Mesenchymal stem cell (in vitro differentiated cells and primary cell): ENCODE measurements at regions not wholly inside any gene's neighbourhood (a gene's known extent, or its start where the extent isn't known, plus 50 kb on each side); places are given as distances from the start of the nearest gene placed in this dataset.

Source experiments
- DNase-seq: peaks from one replicate; pipeline ENCODE4 v3.0.0-alpha.2; 2013
- H2AFZ ChIP-seq: one replicate; pipeline ENCODE4 v1.6.1; 2013; ENCODE audit warnings: low read depth, mild to moderate bottlenecking, control low read depth, inconsistent platforms, low read length, moderate library complexity
- H2AK5ac ChIP-seq: 2 replicates; pipeline ENCODE4 v1.6.1; 2013; ENCODE audit warnings: low read length, moderate library complexity, mild to moderate bottlenecking, inconsistent platforms; ENCODE audit not compliant: severe bottlenecking
- H2BK120ac ChIP-seq: one replicate; pipeline ENCODE4 v1.6.1; 2013; ENCODE audit warnings: low read depth, mild to moderate bottlenecking, inconsistent platforms, low read length, moderate library complexity
- H2BK12ac ChIP-seq, 2 experiments: one replicate each; pipeline ENCODE4 v1.6.1; 2013; ENCODE audit warnings: inconsistent platforms in 2 of 2, low read length in 2 of 2, mild to moderate bottlenecking in 2 of 2, moderate library complexity in 2 of 2, control low read depth in 1 of 2
- H2BK15ac ChIP-seq: one replicate; pipeline ENCODE4 v1.6.1; 2013; ENCODE audit warnings: mild to moderate bottlenecking, low read depth, inconsistent platforms; ENCODE audit not compliant: poor library complexity, severe bottlenecking
- H2BK5ac ChIP-seq: 2 replicates; pipeline ENCODE4 v1.6.1; 2013; ENCODE audit warnings: low read depth, mild to moderate bottlenecking, low read length, control low read depth, inconsistent platforms; ENCODE audit not compliant: poor library complexity, severe bottlenecking
- H3K14ac ChIP-seq, 2 experiments: one replicate each; pipeline ENCODE4 v1.6.1; 2013; ENCODE audit warnings: inconsistent platforms in 2 of 2, low read length in 2 of 2, control low read depth in 1 of 2, mild to moderate bottlenecking in 1 of 2, moderate library complexity in 1 of 2
- H3K18ac ChIP-seq, 2 experiments: one replicate each; pipeline ENCODE4 v1.6.1; 2013; ENCODE audit warnings: inconsistent platforms in 2 of 2, low read length in 2 of 2, control low read depth in 1 of 2, low read depth in 1 of 2, mild to moderate bottlenecking in 1 of 2
- H3K23ac ChIP-seq, 2 experiments: one replicate each; pipeline ENCODE4 v1.6.1; 2013; ENCODE audit warnings: inconsistent platforms in 2 of 2, low read length in 2 of 2, mild to moderate bottlenecking in 2 of 2, moderate library complexity in 2 of 2, control low read depth in 1 of 2
- H3K27ac ChIP-seq: 2 replicates; pipeline ENCODE4 v1.5.1; 2013; ENCODE audit warnings: mild to moderate bottlenecking, moderate library complexity, low read length, control low read depth, inconsistent platforms; ENCODE audit not compliant: poor library complexity, severe bottlenecking
- H3K27me3 ChIP-seq, 2 experiments: 2 replicates each; pipeline versions ENCODE4 v1.6.1 to v1.7.0; 2013; ENCODE audit warnings: low read length in 2 of 2, mild to moderate bottlenecking in 2 of 2, moderate library complexity in 2 of 2, control low read depth in 1 of 2, inconsistent platforms in 1 of 2; ENCODE audit not compliant: control insufficient read depth in 1 of 2, insufficient read depth in 1 of 2
- H3K36me3 ChIP-seq, 2 experiments: 2 replicates each; pipeline versions ENCODE4 v1.6.1 to v1.7.0; 2013; ENCODE audit warnings: low read length in 2 of 2, control low read depth in 1 of 2, inconsistent platforms in 1 of 2, low read depth in 1 of 2, mild to moderate bottlenecking in 1 of 2; ENCODE audit not compliant: insufficient read depth in 2 of 2, control insufficient read depth in 1 of 2
- H3K4ac ChIP-seq, 2 experiments: one replicate each; pipeline ENCODE4 v1.6.1; 2013; ENCODE audit warnings: inconsistent platforms in 2 of 2, low read length in 2 of 2, mild to moderate bottlenecking in 2 of 2, moderate library complexity in 2 of 2, control low read depth in 1 of 2, low read depth in 1 of 2
- H3K4me1 ChIP-seq: 2 replicates; pipeline ENCODE4 v1.6.1; 2013; ENCODE audit warnings: low read depth, low read length, control low read depth; ENCODE audit not compliant: control insufficient read depth, insufficient read depth
- H3K4me2 ChIP-seq: 2 replicates; pipeline ENCODE4 v1.6.1; 2013; ENCODE audit warnings: low read length, mild to moderate bottlenecking, inconsistent platforms; ENCODE audit not compliant: poor library complexity, severe bottlenecking
- H3K4me3 ChIP-seq, 2 experiments: 2 replicates each; pipeline versions ENCODE4 v1.5.1 to v1.7.0; 2013; ENCODE audit warnings: low read length in 2 of 2, mild to moderate bottlenecking in 2 of 2, control low read depth in 1 of 2, low read depth in 1 of 2; ENCODE audit not compliant: insufficient read depth in 1 of 2
- H3K79me1 ChIP-seq: replicated peaks from 2 replicates; pipeline ENCODE4 v1.6.1; 2013; ENCODE audit warnings: mild to moderate bottlenecking, control low read depth, low read length, inconsistent platforms; ENCODE audit not compliant: poor library complexity, severe bottlenecking
- H3K9ac ChIP-seq: 2 replicates; pipeline ENCODE4 v1.7.0; 2013; ENCODE audit warnings: mild to moderate bottlenecking, low read length, moderate library complexity
- H3K9me3 ChIP-seq: 2 replicates; pipeline ENCODE4 v1.7.0; 2013; ENCODE audit warnings: mild to moderate bottlenecking, low read length; ENCODE audit not compliant: control insufficient read depth
- H4K8ac ChIP-seq: one replicate; pipeline ENCODE4 v1.6.1; 2013; ENCODE audit warnings: inconsistent platforms, mild to moderate bottlenecking, low read length, moderate library complexity
- H4K91ac ChIP-seq: one replicate; pipeline ENCODE4 v1.6.1; 2013; ENCODE audit warnings: mild to moderate bottlenecking, low read length, inconsistent platforms
- WGBS: methylation state at CpG from one replicate; pipeline ENCODE4 v1.1.7; 2013; ENCODE audit warnings: mixed read lengths; 5-methylcytosine and 5-hydroxymethylcytosine counted together

DNA sequence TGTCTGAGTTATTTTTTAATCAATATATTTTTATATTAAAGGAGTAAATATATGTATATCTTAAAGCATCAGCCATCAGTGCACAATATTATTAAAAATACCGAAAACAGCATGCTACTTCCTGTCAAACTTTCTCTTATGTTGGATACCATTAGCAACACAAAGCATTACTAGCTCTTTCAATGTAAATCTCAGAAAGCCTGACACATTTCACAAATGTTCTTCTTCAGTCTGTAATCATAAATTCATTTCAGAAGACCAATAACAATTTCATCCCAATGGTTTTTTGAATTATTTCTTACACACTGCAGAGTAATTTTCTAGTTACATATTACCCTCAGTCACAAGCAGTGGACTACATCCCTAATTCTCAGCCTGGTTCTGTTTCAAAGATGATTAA is 226.9 kb downstream of the LRRK2 start:
- H3K36me3 ChIP-seq, result no peaks in the 10 kb centered on the region
- H3K18ac ChIP-seq, result no peak overlapping the region

DNA sequence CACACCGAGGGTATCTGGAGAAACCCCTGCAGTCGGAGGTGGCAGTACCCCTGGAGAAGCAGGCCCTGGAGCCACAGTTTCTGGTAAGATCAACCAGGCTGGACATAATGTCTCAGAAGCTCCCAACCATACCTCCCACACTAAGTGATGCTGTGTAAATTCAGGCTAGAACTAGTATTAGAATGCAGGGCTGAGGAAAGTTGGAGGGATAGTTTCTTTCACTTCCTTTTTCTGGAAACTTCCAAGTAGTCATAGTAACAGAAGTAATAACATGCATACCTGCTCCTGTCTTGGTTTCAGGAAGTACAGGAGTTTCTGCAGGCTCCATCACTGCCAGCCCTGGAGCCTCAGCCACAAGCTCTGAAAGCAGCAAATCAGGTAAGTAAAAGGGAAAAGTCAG is 228.1 kb upstream of the CNTN1 start:
- no peak overlapping the region for H2BK12ac ChIP-seq
- no peaks in the 10 kb centered on the region for H3K79me1 ChIP-seq
- WGBS, result 83% methylated on average over 2 of the region's 2 CpGs
- H3K18ac ChIP-seq, result no peak overlapping the region
- H3K23ac ChIP-seq, result no peak overlapping the region
- no peak overlapping the region for H2AK5ac ChIP-seq
- no peak overlapping the region for H3K4me2 ChIP-seq
- no peak overlapping the region for H4K91ac ChIP-seq
- H2BK5ac ChIP-seq, result no peak overlapping the region
- no peaks in the 10 kb centered on the region for H3K4me1 ChIP-seq
- H3K9ac ChIP-seq, result no peak overlapping the region
- H3K4me3 ChIP-seq, result no peak overlapping the region
- no peak for DNase-seq
- H3K9me3 ChIP-seq, result no peaks in the 10 kb centered on the region
- no peak overlapping the region for H2BK120ac ChIP-seq
- no peak overlapping the region for H3K14ac ChIP-seq
- no peak overlapping the region for H3K27ac ChIP-seq
- H2AFZ ChIP-seq, result no peak overlapping the region
- no peaks in the 10 kb centered on the region for H3K27me3 ChIP-seq
- no peak overlapping the region for H2BK15ac ChIP-seq
- no peaks in the 10 kb centered on the region for H3K36me3 ChIP-seq
- H4K8ac ChIP-seq, result no peak overlapping the region
- H3K4ac ChIP-seq, result no peak overlapping the region

More for the DNA sequence above, 226.9 kb downstream of the LRRK2 start:
- Histone ChIP-seq H3K4me3 (no peak overlapping the region), H4K8ac (no peak overlapping the region), H3K4ac (no peak overlapping the region), H4K91ac (no peak overlapping the region), H3K9me3 (no peaks in the 10 kb centered on the region), H3K4me1 (no peaks in the 10 kb centered on the region), H2BK15ac (no peak overlapping the region), H2BK5ac (no peak overlapping the region), H3K9ac (no peak overlapping the region), H3K27me3 (no peaks in the 10 kb centered on the region), H3K79me1 (no peaks in the 10 kb centered on the region), H3K4me2 (no peak overlapping the region), H2BK12ac (no peak overlapping the region), H2AK5ac (no peak overlapping the region), H2AFZ (no peak overlapping the region), H3K14ac (no peak overlapping the region), H3K23ac (no peak overlapping the region), H3K27ac (no peak overlapping the region), H2BK120ac (no peak overlapping the region)
- DNase-seq, result no peak
- WGBS, result 85% methylated on average over 1 of the region's 1 CpG

DNA sequence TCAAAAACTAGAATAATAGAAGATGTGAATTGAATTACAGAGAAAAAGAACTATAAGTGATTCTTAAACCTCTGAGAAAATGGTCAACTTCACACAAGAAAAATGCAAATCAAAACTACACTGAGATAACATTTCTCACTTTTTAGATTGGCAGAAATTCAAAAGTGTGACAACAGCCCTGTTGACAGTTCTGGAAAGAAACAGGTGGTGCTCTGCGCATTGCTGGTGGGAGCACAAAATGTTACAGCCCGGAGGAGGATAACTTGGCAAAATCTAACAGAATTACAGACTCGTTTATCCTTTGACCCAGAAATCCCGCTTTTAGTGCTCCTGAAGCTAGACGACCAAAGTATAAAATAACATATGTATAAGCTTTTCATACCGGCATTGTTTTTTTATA is 222.5 kb upstream of the CNTN1 start:
- no peak for DNase-seq
- Histone ChIP-seq H3K36me3 (no peaks in the 10 kb centered on the region), H2BK15ac (no peak overlapping the region), H4K91ac (no peak overlapping the region), H2BK12ac (no peak overlapping the region), H2BK120ac (no peak overlapping the region), H3K9me3 (no peaks in the 10 kb centered on the region), H4K8ac (no peak overlapping the region), H3K79me1 (no peaks in the 10 kb centered on the region), H3K4ac (no peak overlapping the region), H2AK5ac (no peak overlapping the region), H3K27me3 (no peaks in the 10 kb centered on the region), H3K9ac (no peak overlapping the region), H3K23ac (no peak overlapping the region), H3K4me2 (no peak overlapping the region), H3K18ac (no peak overlapping the region), H2BK5ac (no peak overlapping the region), H3K4me3 (no peak overlapping the region), H2AFZ (no peak overlapping the region), H3K27ac (no peak overlapping the region), H3K4me1 (no peaks in the 10 kb centered on the region), H3K14ac (no peak overlapping the region)
- 93% methylated on average over 2 of the region's 6 CpGs for WGBS

DNA sequence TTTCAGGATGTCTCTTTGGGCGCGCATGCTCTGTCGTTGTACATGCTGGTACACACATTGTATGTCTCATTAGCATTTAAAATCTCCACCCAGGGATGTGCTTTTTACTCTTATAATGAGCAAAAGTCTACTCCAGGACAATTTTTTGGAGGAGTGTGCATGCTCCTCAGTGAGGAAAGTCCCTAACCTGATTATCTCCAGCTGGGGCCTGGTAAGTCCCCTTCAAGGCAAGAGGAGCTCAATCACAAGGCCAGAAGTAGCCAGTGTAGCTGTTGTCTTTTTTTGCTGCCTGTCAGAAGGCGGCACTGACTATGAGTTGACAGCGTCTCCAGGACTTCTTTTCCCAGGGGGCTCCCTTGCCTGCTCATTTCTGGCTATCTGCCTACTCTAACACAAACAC is 218.3 kb upstream of the CNTN1 start:
- Histone ChIP-seq H2BK12ac (no peak overlapping the region), H2AFZ (no peak overlapping the region), H3K9me3 (no peaks in the 10 kb centered on the region), H3K79me1 (no peaks in the 10 kb centered on the region), H3K27ac (no peak overlapping the region), H2BK120ac (no peak overlapping the region), H3K9ac (no peak overlapping the region), H2BK15ac (no peak overlapping the region), H3K14ac (no peak overlapping the region), H2BK5ac (no peak overlapping the region), H3K23ac (no peak overlapping the region), H3K4me2 (no peak overlapping the region), H4K8ac (no peak overlapping the region), H3K4me1 (no peaks in the 10 kb centered on the region), H3K27me3 (no peaks in the 10 kb centered on the region), H3K18ac (no peak overlapping the region), H3K4me3 (no peak overlapping the region), H3K36me3 (no peaks in the 10 kb centered on the region), H3K4ac (no peak overlapping the region), H2AK5ac (no peak overlapping the region), H4K91ac (no peak overlapping the region)
- no peak for DNase-seq
- WGBS, result 65% methylated on average over 5 of the region's 5 CpGs
